Activated CD4-positive, alpha-beta T cell treated with anti-CD3 and anti-CD28 coated beads, Interleukin-2, amount 50 U/mL, for 24 hours (primary cell): ENCODE measurements at regions not wholly inside any gene's neighbourhood (a gene's known extent, or its start where the extent isn't known, plus 50 kb on each side); places are given as distances from the start of the nearest gene placed in this dataset.

Experiments used
- DNase-seq, 2 donors: peaks; one replicate each; pipeline ENCODE4 v3.0.0-alpha.2; 2020; ENCODE audit warnings: low read depth in 1 of 2, low spot score in 1 of 2

- no peak for DNase-seq
Measured at GRCh38 chr11:113526521-113526920, 51.3 kb upstream of the DRD2 start.
